ENCODE measurements at regions not wholly inside any gene's neighbourhood (a gene's known extent, or its start where the extent isn't known, plus 50 kb on each side); places are given as distances from the start of the nearest gene placed in this dataset.

DNA sequence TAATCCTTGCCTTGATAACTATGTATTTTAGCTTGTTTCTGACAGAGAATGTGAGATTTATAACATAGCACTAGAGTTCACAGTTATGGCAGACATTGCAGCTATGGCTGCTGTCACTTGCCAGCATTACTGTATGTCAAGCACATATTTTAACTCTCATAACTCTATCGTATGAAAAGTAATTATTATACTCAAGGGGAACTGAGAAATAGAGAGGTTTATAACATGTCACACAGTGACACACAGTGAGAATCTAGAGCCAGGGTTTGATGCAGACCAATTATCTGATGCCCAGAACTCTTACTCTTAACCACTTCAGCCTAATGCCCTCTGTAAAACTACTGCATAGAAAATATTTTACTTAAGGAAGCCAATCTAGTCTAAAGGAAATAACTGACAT, 1012.4 kb downstream of the GRIK2 start:
- in situ Hi-C loops (cut with HindIII; ENCODE audit: low pct_unique_long_range_greater_than_20kb, low sequenced_read_pairs) = no loop called here
- no peak overlapping the region for H3K4me3 ChIP-seq (ENCODE audit: low read depth in 2 of 2, low read length in 2 of 2)
- intact Hi-C loops (cut with micrococcal nuclease; ENCODE audit: unreplicated experiment) = no loop called here
- DNase-seq (ENCODE audit: low read depth, low spot score) = no peak
- no peak overlapping the region for H3K27ac ChIP-seq (ENCODE audit: low read length)
- H3K9me3 ChIP-seq (ENCODE audit: control insufficient read depth, insufficient read depth, low read depth, low read length) = no peaks in the 10 kb centered on the region
- ATAC-seq = no peak
- ChIA-PET POLR2A (no interaction called here), CTCF (no interaction called here)
- TF ChIP-seq, protein P1, sequence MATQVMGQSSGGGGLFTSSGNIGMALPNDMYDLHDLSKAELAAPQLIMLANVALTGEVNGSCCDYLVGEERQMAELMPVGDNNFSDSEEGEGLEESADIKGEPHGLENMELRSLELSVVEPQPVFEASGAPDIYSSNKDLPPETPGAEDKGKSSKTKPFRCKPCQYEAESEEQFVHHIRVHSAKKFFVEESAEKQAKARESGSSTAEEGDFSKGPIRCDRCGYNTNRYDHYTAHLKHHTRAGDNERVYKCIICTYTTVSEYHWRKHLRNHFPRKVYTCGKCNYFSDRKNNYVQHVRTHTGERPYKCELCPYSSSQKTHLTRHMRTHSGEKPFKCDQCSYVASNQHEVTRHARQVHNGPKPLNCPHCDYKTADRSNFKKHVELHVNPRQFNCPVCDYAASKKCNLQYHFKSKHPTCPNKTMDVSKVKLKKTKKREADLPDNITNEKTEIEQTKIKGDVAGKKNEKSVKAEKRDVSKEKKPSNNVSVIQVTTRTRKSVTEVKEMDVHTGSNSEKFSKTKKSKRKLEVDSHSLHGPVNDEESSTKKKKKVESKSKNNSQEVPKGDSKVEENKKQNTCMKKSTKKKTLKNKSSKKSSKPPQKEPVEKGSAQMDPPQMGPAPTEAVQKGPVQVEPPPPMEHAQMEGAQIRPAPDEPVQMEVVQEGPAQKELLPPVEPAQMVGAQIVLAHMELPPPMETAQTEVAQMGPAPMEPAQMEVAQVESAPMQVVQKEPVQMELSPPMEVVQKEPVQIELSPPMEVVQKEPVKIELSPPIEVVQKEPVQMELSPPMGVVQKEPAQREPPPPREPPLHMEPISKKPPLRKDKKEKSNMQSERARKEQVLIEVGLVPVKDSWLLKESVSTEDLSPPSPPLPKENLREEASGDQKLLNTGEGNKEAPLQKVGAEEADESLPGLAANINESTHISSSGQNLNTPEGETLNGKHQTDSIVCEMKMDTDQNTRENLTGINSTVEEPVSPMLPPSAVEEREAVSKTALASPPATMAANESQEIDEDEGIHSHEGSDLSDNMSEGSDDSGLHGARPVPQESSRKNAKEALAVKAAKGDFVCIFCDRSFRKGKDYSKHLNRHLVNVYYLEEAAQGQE (IDR thresholded peaks at IDR 0.05; ENCODE audit: insufficient read depth in 1 of 2, low read depth in 2 of 2, low read length in 1 of 2) = no peak
- no peak for TF ChIP-seq SIN3A (IDR thresholded peaks at IDR 0.05; ENCODE audit: borderline replicate concordance, insufficient read depth, low read depth, low read length)
- no peak for TF ChIP-seq TCF7L2 (IDR thresholded peaks at IDR 0.05; ENCODE audit: low read depth, low read length)
- TF ChIP-seq POLR2AphosphoS5 (IDR thresholded peaks at IDR 0.05; ENCODE audit: low read depth, low read length) = no peak
- TF ChIP-seq, protein P2, sequence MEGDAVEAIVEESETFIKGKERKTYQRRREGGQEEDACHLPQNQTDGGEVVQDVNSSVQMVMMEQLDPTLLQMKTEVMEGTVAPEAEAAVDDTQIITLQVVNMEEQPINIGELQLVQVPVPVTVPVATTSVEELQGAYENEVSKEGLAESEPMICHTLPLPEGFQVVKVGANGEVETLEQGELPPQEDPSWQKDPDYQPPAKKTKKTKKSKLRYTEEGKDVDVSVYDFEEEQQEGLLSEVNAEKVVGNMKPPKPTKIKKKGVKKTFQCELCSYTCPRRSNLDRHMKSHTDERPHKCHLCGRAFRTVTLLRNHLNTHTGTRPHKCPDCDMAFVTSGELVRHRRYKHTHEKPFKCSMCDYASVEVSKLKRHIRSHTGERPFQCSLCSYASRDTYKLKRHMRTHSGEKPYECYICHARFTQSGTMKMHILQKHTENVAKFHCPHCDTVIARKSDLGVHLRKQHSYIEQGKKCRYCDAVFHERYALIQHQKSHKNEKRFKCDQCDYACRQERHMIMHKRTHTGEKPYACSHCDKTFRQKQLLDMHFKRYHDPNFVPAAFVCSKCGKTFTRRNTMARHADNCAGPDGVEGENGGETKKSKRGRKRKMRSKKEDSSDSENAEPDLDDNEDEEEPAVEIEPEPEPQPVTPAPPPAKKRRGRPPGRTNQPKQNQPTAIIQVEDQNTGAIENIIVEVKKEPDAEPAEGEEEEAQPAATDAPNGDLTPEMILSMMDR (IDR thresholded peaks at IDR 0.05) = no peak
- H3K36me3 ChIP-seq (ENCODE audit: control insufficient read depth, insufficient read depth, low read length) = no peaks in the 10 kb centered on the region
- no peaks in the 10 kb centered on the region for H3K27me3 ChIP-seq (ENCODE audit: control insufficient read depth, insufficient read depth, low read length)
- no peaks in the 10 kb centered on the region for H3K4me1 ChIP-seq (ENCODE audit: control insufficient read depth, insufficient read depth, low read length)
- BruUV-seq (replicated peaks) = no TSS peak

DNA sequence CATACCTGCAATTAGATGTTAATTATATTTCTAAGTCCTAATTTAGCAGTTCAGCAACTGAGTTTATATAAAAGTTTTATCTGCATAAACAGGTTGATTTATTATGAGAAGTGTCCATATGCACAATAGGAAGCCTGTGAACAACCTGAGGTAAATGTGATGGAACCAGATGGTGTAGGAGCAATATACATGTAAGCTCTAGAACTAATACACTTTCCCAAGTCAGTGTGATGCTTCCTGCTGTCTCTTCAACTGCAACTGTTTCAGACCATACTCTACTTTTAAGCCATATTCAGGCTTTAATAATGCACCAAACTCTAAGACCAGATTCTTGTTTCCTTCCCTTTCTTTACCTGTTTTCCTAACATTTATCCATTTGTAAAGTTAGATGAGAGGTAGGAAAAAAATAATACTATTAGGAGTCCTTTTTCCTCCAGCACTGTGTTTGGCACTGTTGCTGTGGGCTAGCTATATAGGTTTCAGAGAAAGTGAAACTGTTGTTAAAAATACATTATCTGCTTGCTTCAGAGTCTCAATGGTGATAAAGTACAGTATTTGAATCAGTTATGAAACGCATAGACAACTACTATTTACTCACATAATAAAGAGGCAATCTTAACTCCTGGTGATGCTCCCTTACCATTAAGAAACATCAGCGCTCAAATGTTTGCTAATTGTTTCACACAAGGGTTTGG, 1009.3 kb downstream of the GRIK2 start:
- Histone ChIP-seq H3K4me3 (ENCODE audit: low read depth in 2 of 2, low read length in 2 of 2) (no peak overlapping the region), H3K9me3 (ENCODE audit: control insufficient read depth, insufficient read depth, low read depth, low read length) (no peaks in the 10 kb centered on the region), H3K27me3 (ENCODE audit: control insufficient read depth, insufficient read depth, low read length) (no peaks in the 10 kb centered on the region), H3K27ac (ENCODE audit: low read length) (no peak overlapping the region), H3K36me3 (ENCODE audit: control insufficient read depth, insufficient read depth, low read length) (no peaks in the 10 kb centered on the region), H3K4me1 (ENCODE audit: control insufficient read depth, insufficient read depth, low read length) (no peaks in the 10 kb centered on the region)
- no TSS peak for BruUV-seq (replicated peaks)
- no peak for TF ChIP-seq TCF7L2 (IDR thresholded peaks at IDR 0.05; ENCODE audit: low read depth, low read length)
- TF ChIP-seq, protein P1 (IDR thresholded peaks at IDR 0.05; ENCODE audit: insufficient read depth in 1 of 2, low read depth in 2 of 2, low read length in 1 of 2) = no peak
- TF ChIP-seq, protein P2 (IDR thresholded peaks at IDR 0.05) = no peak
- TF ChIP-seq POLR2AphosphoS5 (IDR thresholded peaks at IDR 0.05; ENCODE audit: low read depth, low read length) = no peak
- no peak for TF ChIP-seq SIN3A (IDR thresholded peaks at IDR 0.05; ENCODE audit: borderline replicate concordance, insufficient read depth, low read depth, low read length)
- DNase-seq (ENCODE audit: low read depth, low spot score) (no peak), ATAC-seq (no peak)
- ChIA-PET POLR2A (no interaction called here), CTCF (no interaction called here)
- intact Hi-C loops (cut with micrococcal nuclease; ENCODE audit: unreplicated experiment) = no loop called here
- in situ Hi-C loops (cut with HindIII; ENCODE audit: low pct_unique_long_range_greater_than_20kb, low sequenced_read_pairs) = no loop called here

All from Panc1 (cell line).